Activated naive CD8-positive, alpha-beta T cell treated with anti-CD3 and anti-CD28 coated beads, Interleukin-2, amount 10 ng/mL, durations not matched to agents 7 days and 5 days (primary cell): ENCODE measurements at regions not wholly inside any gene's neighbourhood (a gene's known extent, or its start where the extent isn't known, plus 50 kb on each side); places are given as distances from the start of the nearest gene placed in this dataset.

Experiments used
- ATAC-seq: fragments of 150-1000 bp; cut with Tn5 transposase; one replicate; pipeline ENCODE4 v1.10.0; 2021; ENCODE audit warnings: low read depth, moderate library complexity
- POLR2A ChIA-PET: fragments of 350-600 bp; sonication (Branson Sonifier 250); formaldehyde crosslinking; loops from one replicate; lab custom pipeline; 2021; ENCODE audit warnings: antibody characterized with exemption; lab: Charles Lee
- DNase-seq: peaks from one replicate; pipeline ENCODE4 v3.0.0; 2021
- H3K27ac Mint-ChIP-seq: one replicate; pipeline ENCODE4 v1.8.0; 2022; ENCODE audit warnings: mild to moderate bottlenecking, mixed read lengths
- H3K27me3 Mint-ChIP-seq: one replicate; pipeline ENCODE4 v1.8.0; 2022; ENCODE audit warnings: mild to moderate bottlenecking, moderate library complexity, mixed read lengths
- H3K36me3 Mint-ChIP-seq: one replicate; pipeline ENCODE4 v1.8.0; 2021; ENCODE audit warnings: mild to moderate bottlenecking, mixed read lengths
- H3K4me1 Mint-ChIP-seq: one replicate; pipeline ENCODE4 v1.8.0; 2021; ENCODE audit warnings: mixed read lengths
- H3K4me3 Mint-ChIP-seq: one replicate; pipeline ENCODE4 v1.8.0; 2022; ENCODE audit warnings: mild to moderate bottlenecking, moderate library complexity, mixed read lengths
- H3K9me3 Mint-ChIP-seq: one replicate; pipeline ENCODE4 v1.8.0; 2021; ENCODE audit warnings: mixed read lengths

GRCh38 chr16:86706726-86707125 is 128.4 kb downstream of the FOXL1 start:
- Mint-ChIP-seq H3K27ac (no peak overlapping the region), H3K36me3 (no peaks in the 10 kb centered on the region), H3K27me3 (peaks cover 2% of the 10 kb centered on the region), H3K9me3 (peaks cover 4% of the 10 kb centered on the region), H3K4me1 (no peaks in the 10 kb centered on the region), H3K4me3 (no peak overlapping the region)
- POLR2A ChIA-PET: no interaction called here
- DNase-seq (no peak), ATAC-seq (no peak)

- DNase-seq: no peak
- H3K4me3 Mint-ChIP-seq: no peak overlapping the region
- POLR2A ChIA-PET: no interaction called here
- peaks cover 4% of the 10 kb centered on the region for H3K9me3 Mint-ChIP-seq
- no peaks in the 10 kb centered on the region for H3K36me3 Mint-ChIP-seq
- H3K4me1 Mint-ChIP-seq: no peaks in the 10 kb centered on the region
- no peak overlapping the region for H3K27ac Mint-ChIP-seq
- H3K27me3 Mint-ChIP-seq: peaks cover 2% of the 10 kb centered on the region
- ATAC-seq: no peak
Observed at GRCh38 chr16:86707171-86707570, 128.8 kb downstream of the FOXL1 start.

DNA sequence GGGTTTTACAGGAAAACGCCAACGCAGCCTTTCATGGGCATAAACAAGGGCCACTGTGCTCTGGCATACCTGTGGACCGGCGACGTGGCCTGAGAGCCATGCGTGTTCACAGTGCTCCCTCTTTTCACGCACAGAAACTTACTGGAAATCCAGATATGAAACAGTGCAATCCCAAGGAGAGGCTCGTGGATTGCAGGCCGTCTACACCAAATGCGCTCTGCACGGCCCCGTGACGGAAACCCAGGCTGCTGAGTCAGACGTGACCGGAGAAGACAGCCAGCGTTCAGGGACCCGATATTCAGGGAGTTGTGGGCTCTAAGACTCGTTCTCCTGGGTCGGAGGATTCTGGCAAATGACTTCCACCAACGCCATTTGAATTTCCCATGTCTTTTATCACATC is 129.2 kb downstream of the FOXL1 start:
- peaks cover 4% of the 10 kb centered on the region for H3K9me3 Mint-ChIP-seq

DNA sequence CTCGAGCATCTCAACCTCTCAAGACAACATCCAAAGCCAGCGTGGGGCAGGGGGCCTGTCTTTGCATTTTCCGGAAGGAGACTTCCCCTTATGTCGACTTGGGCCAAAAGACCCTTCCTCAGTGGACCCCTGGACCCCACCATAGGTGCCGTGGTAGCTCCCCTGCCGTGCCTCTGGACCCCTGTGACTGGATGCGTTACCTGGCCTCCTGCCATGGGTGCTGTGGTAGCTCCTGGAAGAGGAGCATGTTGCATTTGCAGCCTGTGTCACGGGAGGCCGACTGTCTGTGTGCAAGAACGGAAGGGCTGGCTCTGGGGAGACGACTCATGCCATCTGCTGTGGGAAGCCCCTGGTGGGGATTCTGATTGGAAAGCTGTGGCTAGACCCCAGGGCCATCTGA is 130.1 kb downstream of the FOXL1 start:
- H3K36me3 Mint-ChIP-seq: no peaks in the 10 kb centered on the region
- no peak overlapping the region for H3K4me3 Mint-ChIP-seq
- DNase-seq: no peak
- no peak overlapping the region for H3K27ac Mint-ChIP-seq
- no peaks in the 10 kb centered on the region for H3K4me1 Mint-ChIP-seq
- peaks cover 3% of the 10 kb centered on the region for H3K9me3 Mint-ChIP-seq
- POLR2A ChIA-PET: no interaction called here
- peaks cover under 1% of the 10 kb centered on the region for H3K27me3 Mint-ChIP-seq
- no peak for ATAC-seq

More for the DNA sequence above, 129.2 kb downstream of the FOXL1 start:
- H3K27ac Mint-ChIP-seq: no peak overlapping the region
- no peaks in the 10 kb centered on the region for H3K36me3 Mint-ChIP-seq
- DNase-seq (no peak), ATAC-seq (no peak)
- no peaks in the 10 kb centered on the region for H3K4me1 Mint-ChIP-seq
- POLR2A ChIA-PET: no interaction called here
- no peak overlapping the region for H3K4me3 Mint-ChIP-seq
- H3K27me3 Mint-ChIP-seq: peaks cover 2% of the 10 kb centered on the region

DNA sequence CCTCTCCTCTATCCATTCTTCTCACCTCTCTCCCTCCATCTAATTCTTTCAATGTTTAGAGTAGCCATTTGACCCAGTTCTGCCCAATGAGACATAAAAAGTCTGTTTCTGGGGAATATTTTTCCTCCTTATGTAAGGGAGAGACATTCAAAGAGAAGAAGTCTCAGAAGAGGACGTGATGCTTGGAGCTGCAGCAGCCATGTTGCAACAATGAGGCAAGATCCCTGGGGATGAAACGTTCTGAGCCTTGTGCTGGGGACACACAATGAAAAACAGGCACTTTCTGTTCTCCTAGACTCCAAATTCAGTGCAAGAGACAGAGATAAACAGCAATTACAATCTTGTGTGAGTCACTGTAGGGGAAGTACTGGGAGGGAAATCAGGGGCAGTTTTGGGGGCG is 130.8 kb downstream of the FOXL1 start:
- Mint-ChIP-seq H3K27me3 (no peaks in the 10 kb centered on the region), H3K4me1 (no peaks in the 10 kb centered on the region), H3K4me3 (no peak overlapping the region), H3K27ac (no peak overlapping the region), H3K9me3 (peaks cover 3% of the 10 kb centered on the region), H3K36me3 (no peaks in the 10 kb centered on the region)
- ATAC-seq (no peak), DNase-seq (no peak)
- POLR2A ChIA-PET: no interaction called here

- Mint-ChIP-seq H3K36me3 (no peaks in the 10 kb centered on the region), H3K4me3 (no peak overlapping the region), H3K27me3 (no peaks in the 10 kb centered on the region), H3K9me3 (peaks cover 3% of the 10 kb centered on the region), H3K27ac (no peak overlapping the region), H3K4me1 (no peaks in the 10 kb centered on the region)
- no peak for DNase-seq
- ATAC-seq: no peak
- POLR2A ChIA-PET: no interaction called here
Observed at GRCh38 chr16:86709902-86710601, 131.7 kb downstream of the FOXL1 start.

DNA sequence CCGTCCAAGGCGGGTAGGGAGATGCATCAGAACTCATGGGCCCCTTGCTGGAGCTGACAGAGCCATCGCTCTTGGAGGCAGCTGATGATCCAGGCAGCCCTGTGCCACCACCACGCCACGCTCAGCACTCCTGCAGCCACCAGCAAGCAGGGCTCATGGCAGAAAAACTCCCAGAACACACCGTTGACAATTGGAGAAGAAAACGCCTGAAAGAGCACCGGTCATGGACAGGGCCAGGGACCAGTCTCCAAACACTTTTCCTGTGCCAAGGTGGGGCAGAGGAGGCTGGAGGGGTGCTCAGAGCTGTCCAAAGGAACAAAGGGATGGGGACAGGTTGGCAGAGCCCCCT is 132.2 kb downstream of the FOXL1 start:
- H3K36me3 Mint-ChIP-seq: no peaks in the 10 kb centered on the region
- H3K9me3 Mint-ChIP-seq: peaks cover 3% of the 10 kb centered on the region
- ATAC-seq: no peak
- POLR2A ChIA-PET: no interaction called here
- no peak overlapping the region for H3K4me3 Mint-ChIP-seq
- no peak for DNase-seq
- no peaks in the 10 kb centered on the region for H3K4me1 Mint-ChIP-seq
- no peak overlapping the region for H3K27ac Mint-ChIP-seq
- no peaks in the 10 kb centered on the region for H3K27me3 Mint-ChIP-seq

- peaks cover 3% of the 10 kb centered on the region for H3K9me3 Mint-ChIP-seq
- DNase-seq: no peak
- H3K4me1 Mint-ChIP-seq: no peaks in the 10 kb centered on the region
- H3K4me3 Mint-ChIP-seq: no peak overlapping the region
- no peak for ATAC-seq
- no peaks in the 10 kb centered on the region for H3K36me3 Mint-ChIP-seq
- H3K27ac Mint-ChIP-seq: no peak overlapping the region
- POLR2A ChIA-PET: no interaction called here
- no peaks in the 10 kb centered on the region for H3K27me3 Mint-ChIP-seq
Observed at GRCh38 chr16:86712158-86713009, 134.0 kb downstream of the FOXL1 start.

GRCh38 chr16:86713021-86713631 is 134.8 kb downstream of the FOXL1 start:
- Mint-ChIP-seq H3K4me1 (no peaks in the 10 kb centered on the region), H3K27me3 (peaks cover under 1% of the 10 kb centered on the region), H3K4me3 (no peak overlapping the region), H3K9me3 (peaks cover 3% of the 10 kb centered on the region), H3K27ac (no peak overlapping the region), H3K36me3 (no peaks in the 10 kb centered on the region)
- no peak for DNase-seq
- no peak for ATAC-seq
- POLR2A ChIA-PET: no interaction called here

DNA sequence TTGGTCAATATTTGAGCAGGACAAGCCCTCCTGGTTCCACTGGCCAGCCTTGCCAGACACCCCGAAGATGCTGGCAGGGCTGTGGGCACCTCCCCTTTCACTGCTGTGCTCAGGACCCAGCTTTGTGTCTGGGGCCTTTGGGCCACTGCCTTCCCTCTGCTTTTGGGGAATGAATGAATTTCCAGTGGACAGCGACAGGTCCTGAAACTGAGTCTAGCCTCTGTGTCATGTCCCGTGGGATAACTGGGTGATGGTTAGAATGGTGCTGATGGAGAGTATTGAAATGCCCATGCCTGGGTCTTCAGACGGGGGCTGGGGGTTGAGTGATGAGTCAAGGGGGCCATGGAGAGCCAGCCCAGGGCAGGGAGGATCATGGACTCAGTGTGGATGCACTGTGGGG is 135.8 kb downstream of the FOXL1 start:
- Mint-ChIP-seq H3K36me3 (no peaks in the 10 kb centered on the region), H3K27ac (no peak overlapping the region), H3K9me3 (no peaks in the 10 kb centered on the region), H3K4me3 (no peak overlapping the region), H3K27me3 (peaks cover 5% of the 10 kb centered on the region), H3K4me1 (no peaks in the 10 kb centered on the region)
- ATAC-seq: no peak
- DNase-seq: no peak
- POLR2A ChIA-PET: no interaction called here

DNA sequence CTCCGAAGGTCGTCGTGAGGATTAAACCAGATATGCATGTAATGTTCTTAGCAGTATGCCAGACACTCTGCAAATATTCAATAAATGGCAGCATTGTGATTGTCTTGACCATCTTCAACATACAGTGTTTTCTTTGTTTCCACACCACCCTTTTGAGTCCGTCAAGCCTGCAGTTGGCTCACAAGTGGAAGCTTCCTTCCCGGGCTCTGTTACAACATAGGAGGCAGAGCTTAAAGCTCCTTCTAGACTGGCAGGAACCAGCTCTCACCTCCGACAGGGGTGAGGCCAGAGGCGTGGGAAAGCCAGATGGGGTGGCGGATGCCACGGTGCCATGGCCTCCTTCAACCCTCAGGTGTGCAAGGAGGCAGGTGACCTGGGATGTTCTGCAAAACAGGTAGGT is 138.3 kb downstream of the FOXL1 start:
- Mint-ChIP-seq H3K27ac (no peak overlapping the region), H3K4me1 (no peaks in the 10 kb centered on the region), H3K4me3 (no peak overlapping the region), H3K27me3 (peaks cover 5% of the 10 kb centered on the region), H3K36me3 (no peaks in the 10 kb centered on the region), H3K9me3 (no peaks in the 10 kb centered on the region)
- POLR2A ChIA-PET: no interaction called here
- no peak for ATAC-seq
- no peak for DNase-seq

- H3K4me1 Mint-ChIP-seq: no peaks in the 10 kb centered on the region
- POLR2A ChIA-PET: no interaction called here
- no peaks in the 10 kb centered on the region for H3K36me3 Mint-ChIP-seq
- ATAC-seq (no peak), DNase-seq (no peak)
- no peaks in the 10 kb centered on the region for H3K9me3 Mint-ChIP-seq
- H3K4me3 Mint-ChIP-seq: no peak overlapping the region
- H3K27me3 Mint-ChIP-seq: peaks cover 5% of the 10 kb centered on the region
- no peak overlapping the region for H3K27ac Mint-ChIP-seq
Observed at GRCh38 chr16:86718118-86718517, 139.8 kb downstream of the FOXL1 start.

- Mint-ChIP-seq H3K27me3 (peaks cover 6% of the 10 kb centered on the region), H3K36me3 (no peaks in the 10 kb centered on the region), H3K4me1 (no peaks in the 10 kb centered on the region), H3K4me3 (no peak overlapping the region), H3K9me3 (no peaks in the 10 kb centered on the region), H3K27ac (no peak overlapping the region)
- ATAC-seq: no peak
- DNase-seq: no peak
- POLR2A ChIA-PET: no interaction called here
Observed at GRCh38 chr16:86722970-86723369, 144.6 kb downstream of the FOXL1 start.

- POLR2A ChIA-PET: no interaction called here
- H3K27me3 Mint-ChIP-seq: peaks cover 1% of the 10 kb centered on the region
- no peak overlapping the region for H3K27ac Mint-ChIP-seq
- no peaks in the 10 kb centered on the region for H3K4me1 Mint-ChIP-seq
- no peaks in the 10 kb centered on the region for H3K36me3 Mint-ChIP-seq
- no peak overlapping the region for H3K4me3 Mint-ChIP-seq
- no peak for DNase-seq
- no peak for ATAC-seq
- no peaks in the 10 kb centered on the region for H3K9me3 Mint-ChIP-seq
Observed at GRCh38 chr16:86723689-86724088, 145.3 kb downstream of the FOXL1 start.
